GM23338 (cell line): ENCODE measurements at regions not wholly inside any gene's neighbourhood (a gene's known extent, or its start where the extent isn't known, plus 50 kb on each side); places are given as distances from the start of the nearest gene placed in this dataset.

Experiments used
- ATAC-seq: fragments of 200-7000 bp; cut with Tn5 transposase; 3 replicates; pipeline ENCODE4 v1.9.1; 2020
- DNase-seq: peaks from one replicate; pipeline ENCODE4 v3.0.0-alpha.2; 2015; ENCODE audit warnings: low spot score
- H2AFZ ChIP-seq: fragments of 200-600 bp; sonication (generic); 2 replicates; pipeline ENCODE4 v1.8.0; 2016; ENCODE audit warnings: antibody characterized with exemption, mild to moderate bottlenecking, moderate library complexity
- H3F3A ChIP-seq: fragments of 200-600 bp; sonication (generic); replicated peaks from 2 replicates; pipeline ENCODE4 v1.8.0; 2017; ENCODE audit warnings: antibody characterized with exemption, mixed run types, low read depth
- H3K27ac ChIP-seq: fragments of 200-600 bp; sonication (generic); 2 replicates; pipeline ENCODE4 v1.6.1; 2016; ENCODE audit warnings: low read depth
- H3K27me3 ChIP-seq: fragments of 200-600 bp; sonication (generic); 2 replicates; pipeline ENCODE4 v1.8.0; 2016; ENCODE audit warnings: mild to moderate bottlenecking, mixed run types, moderate library complexity; ENCODE audit not compliant: insufficient read depth
- H3K36me3 ChIP-seq: fragments of 200-600 bp; sonication (generic); 2 replicates; pipeline ENCODE4 v1.8.0; 2016; ENCODE audit warnings: mild to moderate bottlenecking; ENCODE audit not compliant: insufficient read depth
- H3K4me1 ChIP-seq: fragments of 200-600 bp; sonication (generic); 2 replicates; pipeline ENCODE4 v1.8.0; 2016; ENCODE audit warnings: mild to moderate bottlenecking, moderate library complexity; ENCODE audit not compliant: insufficient read depth
- H3K4me2 ChIP-seq: fragments of 200-600 bp; sonication (generic); 2 replicates; pipeline ENCODE4 v1.7.1; 2017; ENCODE audit warnings: mixed run types
- H3K4me3 ChIP-seq: fragments of 200-600 bp; sonication (generic); 2 replicates; pipeline ENCODE4 v1.6.1; 2016; ENCODE audit warnings: mixed run types
- H3K79me2 ChIP-seq: fragments of 200-600 bp; sonication (generic); replicated peaks from 2 replicates; pipeline ENCODE4 v1.8.0; 2017; ENCODE audit warnings: mild to moderate bottlenecking; ENCODE audit not compliant: insufficient read depth
- H3K9me2 ChIP-seq: fragments of 200-600 bp; sonication (generic); 2 replicates; pipeline ENCODE4 v1.8.0; 2017; ENCODE audit not compliant: insufficient read depth
- H4K20me1 ChIP-seq: fragments of 200-600 bp; sonication (generic); replicated peaks from 2 replicates; pipeline ENCODE4 v1.8.0; 2017; ENCODE audit warnings: mild to moderate bottlenecking; ENCODE audit not compliant: insufficient read depth
- H3K27ac Mint-ChIP-seq: 2 replicates; pipeline ENCODE4 v1.8.0; 2020; ENCODE audit warnings: inconsistent platforms, mild to moderate bottlenecking, moderate library complexity, mixed read lengths
- H3K27me3 Mint-ChIP-seq: 3 replicates; pipeline ENCODE4 v1.8.0; 2022; ENCODE audit warnings: low read depth, mild to moderate bottlenecking, moderate library complexity, mixed read lengths, inconsistent platforms; ENCODE audit not compliant: insufficient read depth, poor library complexity
- H3K36me3 Mint-ChIP-seq: 3 replicates; pipeline ENCODE4 v1.8.0; 2021; ENCODE audit warnings: low read depth, mild to moderate bottlenecking, inconsistent platforms, moderate library complexity, mixed read lengths
- H3K4me1 Mint-ChIP-seq: 3 replicates; pipeline ENCODE4 v1.8.0; 2020; ENCODE audit warnings: mild to moderate bottlenecking, inconsistent platforms, mixed read lengths
- H3K4me3 Mint-ChIP-seq: 3 replicates; pipeline ENCODE4 v1.8.0; 2021; ENCODE audit warnings: moderate library complexity, mild to moderate bottlenecking, inconsistent platforms, mixed read lengths
- H3K9me3 Mint-ChIP-seq: 3 replicates; pipeline ENCODE4 v1.8.0; 2020; ENCODE audit warnings: moderate library complexity, mild to moderate bottlenecking, inconsistent platforms, mixed read lengths
- CREB1 ChIP-seq: fragments of 250-450 bp; sonication (Bioruptor Pico); IDR thresholded peaks from 2 replicates; pipeline ENCODE4 v1.5.0; 2020; ENCODE audit warnings: low read depth, mild to moderate bottlenecking, moderate library complexity
- EZH2 ChIP-seq: fragments of 200-600 bp; sonication (generic); IDR thresholded peaks from one replicate; pipeline ENCODE4 v1.8.0; 2017; ENCODE audit warnings: antibody characterized with exemption, mild to moderate bottlenecking, low read depth; ENCODE audit not compliant: unreplicated experiment
- EZH2phosphoT487 ChIP-seq: fragments of 200-600 bp; sonication (generic); IDR thresholded peaks from one replicate; pipeline ENCODE4 v1.8.1; 2018; ENCODE audit warnings: antibody characterized with exemption; ENCODE audit not compliant: unreplicated experiment
- JUNB ChIP-seq: IDR thresholded peaks from one replicate; pipeline ENCODE4 v1.6.1; 2016; ENCODE audit warnings: antibody characterized with exemption; ENCODE audit not compliant: unreplicated experiment
- NANOG ChIP-seq: IDR thresholded peaks from 2 replicates; pipeline ENCODE4 v1.6.1; 2016; ENCODE audit warnings: antibody characterized with exemption, borderline replicate concordance
- POLR2AphosphoS5 ChIP-seq: IDR thresholded peaks from 2 replicates; pipeline ENCODE4 v1.6.1; 2016; ENCODE audit warnings: antibody characterized with exemption, low read depth
- STAT1 ChIP-seq: IDR thresholded peaks from one replicate; pipeline ENCODE4 v1.6.1; 2016; ENCODE audit warnings: antibody characterized with exemption; ENCODE audit not compliant: unreplicated experiment
- ZNF114 ChIP-seq: fragments of 250-450 bp; sonication (Bioruptor Pico); IDR thresholded peaks from 2 replicates; pipeline ENCODE4 v1.5.0; 2020; ENCODE audit warnings: mild to moderate bottlenecking, moderate library complexity
- ZNF331 ChIP-seq: fragments of 250-450 bp; sonication (Bioruptor Pico); IDR thresholded peaks from 2 replicates; pipeline ENCODE4 v1.5.0; 2020; ENCODE audit warnings: low read depth, mild to moderate bottlenecking, moderate library complexity
- TF ChIP-seq, protein P1 (sequence below), 2 experiments: fragments of 200-600 bp in 1 of 2; sonication (generic) in 1 of 2; conservative IDR thresholded peaks; 2 replicates each; pipeline versions ENCODE4 v1.5.1 to v1.6.1; 2016 to 2017; ENCODE audit warnings: antibody characterized with exemption in 2 of 2, low read depth in 2 of 2, mild to moderate bottlenecking in 2 of 2, moderate library complexity in 1 of 2
- TF ChIP-seq, protein P2 (sequence below): IDR thresholded peaks from one replicate; pipeline ENCODE4 v1.6.1; 2018; ENCODE audit warnings: antibody characterized with exemption; ENCODE audit not compliant: unreplicated experiment
- TF ChIP-seq, protein P3 (sequence below): fragments of 250-450 bp; sonication (Bioruptor Pico); IDR thresholded peaks from 2 replicates; pipeline ENCODE4 v1.5.0; 2020; ENCODE audit warnings: mild to moderate bottlenecking, moderate library complexity
- TF ChIP-seq, protein P4 (sequence below): IDR thresholded peaks from 2 replicates; pipeline ENCODE4 v1.6.1; 2016; ENCODE audit warnings: antibody characterized with exemption

DNA sequence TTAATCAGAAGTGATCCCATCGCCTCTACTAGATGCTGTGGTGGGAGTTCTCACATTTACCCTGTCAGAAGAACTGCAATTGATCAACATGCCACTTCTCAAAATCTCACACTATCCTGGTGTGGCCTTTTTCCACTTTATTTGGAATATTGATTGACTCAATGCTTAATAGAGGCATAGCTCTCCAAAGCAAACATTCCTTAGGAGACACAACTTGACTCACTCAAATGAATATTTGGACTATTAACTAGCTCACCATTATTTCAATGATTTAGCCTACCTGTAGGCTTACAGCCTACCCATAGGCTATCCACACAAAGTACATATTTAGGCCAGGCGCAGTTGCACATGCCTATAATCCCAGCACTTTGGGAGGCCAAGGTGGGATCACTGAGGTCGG is 186.5 kb downstream of the KLHL28 start:
- Histone ChIP-seq H3K79me2 (no peaks in the 10 kb centered on the region), H3K4me2 (no peak overlapping the region), H3K4me3 (no peak overlapping the region), H3F3A (no peaks in the 10 kb centered on the region), H3K36me3 (no peaks in the 10 kb centered on the region), H3K27ac (no peak overlapping the region), H3K9me2 (no peaks in the 10 kb centered on the region), H3K27me3 (no peaks in the 10 kb centered on the region), H4K20me1 (no peaks in the 10 kb centered on the region), H3K4me1 (no peaks in the 10 kb centered on the region), H2AFZ (no peak overlapping the region)
- Mint-ChIP-seq H3K9me3 (no peaks in the 10 kb centered on the region), H3K27me3 (no peaks in the 10 kb centered on the region), H3K4me1 (no peaks in the 10 kb centered on the region), H3K4me3 (no peak overlapping the region), H3K36me3 (no peaks in the 10 kb centered on the region), H3K27ac (no peak overlapping the region)
- DNase-seq (no peak), ATAC-seq (no peak)
- TF ChIP-seq POLR2AphosphoS5 (no peak), ZNF114 (no peak), EZH2phosphoT487 (no peak), JUNB (no peak), CREB1 (no peak), NANOG (no peak), ZNF331 (no peak), EZH2 (no peak), STAT1 (no peak)
- TF ChIP-seq, protein P1, sequence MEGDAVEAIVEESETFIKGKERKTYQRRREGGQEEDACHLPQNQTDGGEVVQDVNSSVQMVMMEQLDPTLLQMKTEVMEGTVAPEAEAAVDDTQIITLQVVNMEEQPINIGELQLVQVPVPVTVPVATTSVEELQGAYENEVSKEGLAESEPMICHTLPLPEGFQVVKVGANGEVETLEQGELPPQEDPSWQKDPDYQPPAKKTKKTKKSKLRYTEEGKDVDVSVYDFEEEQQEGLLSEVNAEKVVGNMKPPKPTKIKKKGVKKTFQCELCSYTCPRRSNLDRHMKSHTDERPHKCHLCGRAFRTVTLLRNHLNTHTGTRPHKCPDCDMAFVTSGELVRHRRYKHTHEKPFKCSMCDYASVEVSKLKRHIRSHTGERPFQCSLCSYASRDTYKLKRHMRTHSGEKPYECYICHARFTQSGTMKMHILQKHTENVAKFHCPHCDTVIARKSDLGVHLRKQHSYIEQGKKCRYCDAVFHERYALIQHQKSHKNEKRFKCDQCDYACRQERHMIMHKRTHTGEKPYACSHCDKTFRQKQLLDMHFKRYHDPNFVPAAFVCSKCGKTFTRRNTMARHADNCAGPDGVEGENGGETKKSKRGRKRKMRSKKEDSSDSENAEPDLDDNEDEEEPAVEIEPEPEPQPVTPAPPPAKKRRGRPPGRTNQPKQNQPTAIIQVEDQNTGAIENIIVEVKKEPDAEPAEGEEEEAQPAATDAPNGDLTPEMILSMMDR (conservative IDR thresholded peaks at IDR 0.05; ENCODE audit: low read depth in 2 of 2) = no peak
- TF ChIP-seq, protein P2, sequence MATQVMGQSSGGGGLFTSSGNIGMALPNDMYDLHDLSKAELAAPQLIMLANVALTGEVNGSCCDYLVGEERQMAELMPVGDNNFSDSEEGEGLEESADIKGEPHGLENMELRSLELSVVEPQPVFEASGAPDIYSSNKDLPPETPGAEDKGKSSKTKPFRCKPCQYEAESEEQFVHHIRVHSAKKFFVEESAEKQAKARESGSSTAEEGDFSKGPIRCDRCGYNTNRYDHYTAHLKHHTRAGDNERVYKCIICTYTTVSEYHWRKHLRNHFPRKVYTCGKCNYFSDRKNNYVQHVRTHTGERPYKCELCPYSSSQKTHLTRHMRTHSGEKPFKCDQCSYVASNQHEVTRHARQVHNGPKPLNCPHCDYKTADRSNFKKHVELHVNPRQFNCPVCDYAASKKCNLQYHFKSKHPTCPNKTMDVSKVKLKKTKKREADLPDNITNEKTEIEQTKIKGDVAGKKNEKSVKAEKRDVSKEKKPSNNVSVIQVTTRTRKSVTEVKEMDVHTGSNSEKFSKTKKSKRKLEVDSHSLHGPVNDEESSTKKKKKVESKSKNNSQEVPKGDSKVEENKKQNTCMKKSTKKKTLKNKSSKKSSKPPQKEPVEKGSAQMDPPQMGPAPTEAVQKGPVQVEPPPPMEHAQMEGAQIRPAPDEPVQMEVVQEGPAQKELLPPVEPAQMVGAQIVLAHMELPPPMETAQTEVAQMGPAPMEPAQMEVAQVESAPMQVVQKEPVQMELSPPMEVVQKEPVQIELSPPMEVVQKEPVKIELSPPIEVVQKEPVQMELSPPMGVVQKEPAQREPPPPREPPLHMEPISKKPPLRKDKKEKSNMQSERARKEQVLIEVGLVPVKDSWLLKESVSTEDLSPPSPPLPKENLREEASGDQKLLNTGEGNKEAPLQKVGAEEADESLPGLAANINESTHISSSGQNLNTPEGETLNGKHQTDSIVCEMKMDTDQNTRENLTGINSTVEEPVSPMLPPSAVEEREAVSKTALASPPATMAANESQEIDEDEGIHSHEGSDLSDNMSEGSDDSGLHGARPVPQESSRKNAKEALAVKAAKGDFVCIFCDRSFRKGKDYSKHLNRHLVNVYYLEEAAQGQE = no peak
- TF ChIP-seq, protein P3, sequence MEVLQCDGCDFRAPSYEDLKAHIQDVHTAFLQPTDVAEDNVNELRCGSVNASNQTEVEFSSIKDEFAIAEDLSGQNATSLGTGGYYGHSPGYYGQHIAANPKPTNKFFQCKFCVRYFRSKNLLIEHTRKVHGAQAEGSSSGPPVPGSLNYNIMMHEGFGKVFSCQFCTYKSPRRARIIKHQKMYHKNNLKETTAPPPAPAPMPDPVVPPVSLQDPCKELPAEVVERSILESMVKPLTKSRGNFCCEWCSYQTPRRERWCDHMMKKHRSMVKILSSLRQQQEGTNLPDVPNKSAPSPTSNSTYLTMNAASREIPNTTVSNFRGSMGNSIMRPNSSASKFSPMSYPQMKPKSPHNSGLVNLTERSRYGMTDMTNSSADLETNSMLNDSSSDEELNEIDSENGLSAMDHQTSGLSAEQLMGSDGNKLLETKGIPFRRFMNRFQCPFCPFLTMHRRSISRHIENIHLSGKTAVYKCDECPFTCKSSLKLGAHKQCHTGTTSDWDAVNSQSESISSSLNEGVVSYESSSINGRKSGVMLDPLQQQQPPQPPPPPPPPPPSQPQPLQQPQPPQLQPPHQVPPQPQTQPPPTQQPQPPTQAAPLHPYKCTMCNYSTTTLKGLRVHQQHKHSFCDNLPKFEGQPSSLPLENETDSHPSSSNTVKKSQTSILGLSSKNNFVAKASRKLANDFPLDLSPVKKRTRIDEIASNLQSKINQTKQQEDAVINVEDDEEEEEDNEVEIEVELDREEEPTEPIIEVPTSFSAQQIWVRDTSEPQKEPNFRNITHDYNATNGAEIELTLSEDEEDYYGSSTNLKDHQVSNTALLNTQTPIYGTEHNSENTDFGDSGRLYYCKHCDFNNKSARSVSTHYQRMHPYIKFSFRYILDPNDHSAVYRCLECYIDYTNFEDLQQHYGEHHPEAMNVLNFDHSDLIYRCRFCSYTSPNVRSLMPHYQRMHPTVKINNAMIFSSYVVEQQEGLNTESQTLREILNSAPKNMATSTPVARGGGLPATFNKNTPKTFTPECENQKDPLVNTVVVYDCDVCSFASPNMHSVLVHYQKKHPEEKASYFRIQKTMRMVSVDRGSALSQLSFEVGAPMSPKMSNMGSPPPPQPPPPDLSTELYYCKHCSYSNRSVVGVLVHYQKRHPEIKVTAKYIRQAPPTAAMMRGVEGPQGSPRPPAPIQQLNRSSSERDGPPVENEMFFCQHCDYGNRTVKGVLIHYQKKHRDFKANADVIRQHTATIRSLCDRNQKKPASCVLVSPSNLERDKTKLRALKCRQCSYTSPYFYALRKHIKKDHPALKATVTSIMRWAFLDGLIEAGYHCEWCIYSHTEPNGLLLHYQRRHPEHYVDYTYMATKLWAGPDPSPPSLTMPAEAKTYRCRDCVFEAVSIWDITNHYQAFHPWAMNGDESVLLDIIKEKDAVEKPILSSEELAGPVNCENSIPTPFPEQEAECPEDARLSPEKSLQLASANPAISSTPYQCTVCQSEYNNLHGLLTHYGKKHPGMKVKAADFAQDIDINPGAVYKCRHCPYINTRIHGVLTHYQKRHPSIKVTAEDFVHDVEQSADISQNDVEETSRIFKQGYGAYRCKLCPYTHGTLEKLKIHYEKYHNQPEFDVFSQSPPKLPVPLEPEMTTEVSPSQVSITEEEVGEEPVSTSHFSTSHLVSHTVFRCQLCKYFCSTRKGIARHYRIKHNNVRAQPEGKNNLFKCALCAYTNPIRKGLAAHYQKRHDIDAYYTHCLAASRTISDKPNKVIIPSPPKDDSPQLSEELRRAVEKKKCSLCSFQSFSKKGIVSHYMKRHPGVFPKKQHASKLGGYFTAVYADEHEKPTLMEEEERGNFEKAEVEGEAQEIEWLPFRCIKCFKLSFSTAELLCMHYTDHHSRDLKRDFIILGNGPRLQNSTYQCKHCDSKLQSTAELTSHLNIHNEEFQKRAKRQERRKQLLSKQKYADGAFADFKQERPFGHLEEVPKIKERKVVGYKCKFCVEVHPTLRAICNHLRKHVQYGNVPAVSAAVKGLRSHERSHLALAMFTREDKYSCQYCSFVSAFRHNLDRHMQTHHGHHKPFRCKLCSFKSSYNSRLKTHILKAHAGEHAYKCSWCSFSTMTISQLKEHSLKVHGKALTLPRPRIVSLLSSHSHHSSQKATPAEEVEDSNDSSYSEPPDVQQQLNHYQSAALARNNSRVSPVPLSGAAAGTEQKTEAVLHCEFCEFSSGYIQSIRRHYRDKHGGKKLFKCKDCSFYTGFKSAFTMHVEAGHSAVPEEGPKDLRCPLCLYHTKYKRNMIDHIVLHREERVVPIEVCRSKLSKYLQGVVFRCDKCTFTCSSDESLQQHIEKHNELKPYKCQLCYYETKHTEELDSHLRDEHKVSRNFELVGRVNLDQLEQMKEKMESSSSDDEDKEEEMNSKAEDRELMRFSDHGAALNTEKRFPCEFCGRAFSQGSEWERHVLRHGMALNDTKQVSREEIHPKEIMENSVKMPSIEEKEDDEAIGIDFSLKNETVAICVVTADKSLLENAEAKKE = no peak
- TF ChIP-seq, protein P4, sequence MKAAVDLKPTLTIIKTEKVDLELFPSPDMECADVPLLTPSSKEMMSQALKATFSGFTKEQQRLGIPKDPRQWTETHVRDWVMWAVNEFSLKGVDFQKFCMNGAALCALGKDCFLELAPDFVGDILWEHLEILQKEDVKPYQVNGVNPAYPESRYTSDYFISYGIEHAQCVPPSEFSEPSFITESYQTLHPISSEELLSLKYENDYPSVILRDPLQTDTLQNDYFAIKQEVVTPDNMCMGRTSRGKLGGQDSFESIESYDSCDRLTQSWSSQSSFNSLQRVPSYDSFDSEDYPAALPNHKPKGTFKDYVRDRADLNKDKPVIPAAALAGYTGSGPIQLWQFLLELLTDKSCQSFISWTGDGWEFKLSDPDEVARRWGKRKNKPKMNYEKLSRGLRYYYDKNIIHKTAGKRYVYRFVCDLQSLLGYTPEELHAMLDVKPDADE = no peak
